Embryonic facial prominence (tissue), 1 donor: ENCODE measurements at regions not wholly inside any gene's neighbourhood (a gene's known extent, or its start where the extent isn't known, plus 50 kb on each side); places are given as distances from the start of the nearest gene placed in this dataset.

Source experiments
- DNase-seq: peaks from one replicate; pipeline ENCODE4 v3.0.0-alpha.2; 2016; ENCODE audit errors: extremely low spot score

- no peak for DNase-seq
Measured at GRCh38 chr17:34527908-34528470, 51.4 kb upstream of the TMEM132E start.

GRCh38 chr17:34527136-34527907 lies 52.1 kb upstream of the TMEM132E start:
- no peak for DNase-seq

GRCh38 chr17:34525651-34526050 lies 53.7 kb upstream of the TMEM132E start:
- no peak for DNase-seq

GRCh38 chr17:34521955-34522354 lies 57.4 kb upstream of the TMEM132E start:
- DNase-seq: no peak

GRCh38 chr17:34519282-34519681 lies 60.1 kb upstream of the TMEM132E start:
- no peak for DNase-seq

- no peak for DNase-seq
Measured at GRCh38 chr17:34517406-34517805, 62.0 kb upstream of the TMEM132E start.

GRCh38 chr17:34511931-34512330 lies 67.5 kb upstream of the TMEM132E start:
- DNase-seq: no peak

- no peak for DNase-seq
Measured at GRCh38 chr17:34511265-34511664, 68.1 kb upstream of the TMEM132E start.

GRCh38 chr17:34504814-34505484 lies 74.4 kb upstream of the TMEM132E start:
- no peak for DNase-seq

GRCh38 chr17:34503528-34504195 lies 75.7 kb upstream of the TMEM132E start:
- DNase-seq: no peak

- DNase-seq: no peak
Measured at GRCh38 chr17:34502426-34502825, 77.0 kb upstream of the TMEM132E start.

- DNase-seq: no peak
Measured at GRCh38 chr17:34499576-34499975, 79.8 kb upstream of the TMEM132E start.

GRCh38 chr17:34493917-34494316 lies 85.5 kb upstream of the TMEM132E start:
- DNase-seq: no peak

GRCh38 chr17:34487626-34488025 lies 91.8 kb upstream of the TMEM132E start:
- no peak for DNase-seq

- no peak for DNase-seq
Measured at GRCh38 chr17:34486761-34487160, 92.6 kb upstream of the TMEM132E start.

- no peak for DNase-seq
Measured at GRCh38 chr17:34485999-34486398, 93.4 kb upstream of the TMEM132E start.

- no peak for DNase-seq
Measured at GRCh38 chr17:34484193-34484733, 95.1 kb upstream of the TMEM132E start.

GRCh38 chr17:34482730-34483129 lies 96.7 kb upstream of the TMEM132E start:
- DNase-seq: no peak

GRCh38 chr17:34481779-34482178 lies 97.6 kb upstream of the TMEM132E start:
- DNase-seq: no peak

- DNase-seq: no peak
Measured at GRCh38 chr17:34479371-34479770, 100.0 kb upstream of the TMEM132E start.

GRCh38 chr17:34478244-34478643 lies 101.1 kb upstream of the TMEM132E start:
- no peak for DNase-seq

GRCh38 chr17:34475296-34475695 lies 104.1 kb upstream of the TMEM132E start:
- no peak for DNase-seq
